OCI-M2 (cell line): ENCODE measurements at regions not wholly inside any gene's neighbourhood (a gene's known extent, or its start where the extent isn't known, plus 50 kb on each side); places are given as distances from the start of the nearest gene placed in this dataset.
"Not testable (repeated sequence)": the region's sequence is repeated elsewhere in the genome, so short reads cannot be mapped to it uniquely, and the experiment has no call there.

ENCODE experiments used
- DNase-seq: peaks from one replicate; lab custom pipeline; 2025; ENCODE audit not compliant: unreplicated experiment; lab: John Stamatoyannopoulos, UW

DNA sequence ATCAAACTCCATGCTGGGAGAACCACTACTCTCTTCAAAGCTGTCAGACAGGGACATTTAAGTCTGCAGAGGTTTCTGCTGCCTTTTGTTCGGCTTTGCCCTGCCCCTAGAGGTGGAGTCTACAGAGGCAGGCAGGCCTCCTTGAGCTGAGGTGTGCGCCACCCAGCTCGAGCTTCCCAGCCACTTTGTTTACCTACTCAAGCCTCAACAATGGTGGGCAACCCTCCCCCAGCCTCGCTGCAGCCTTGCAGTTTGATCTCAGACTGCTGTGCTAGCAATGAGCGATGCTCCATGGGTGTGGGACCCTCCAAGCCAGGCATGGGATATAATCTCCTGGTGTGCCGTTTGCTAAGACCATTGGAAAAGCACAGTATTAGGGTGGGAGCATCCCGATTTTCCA is 185.3 kb downstream of the COX18 start:
- not testable (repeated sequence) for DNase-seq

- no peak for DNase-seq
Measured at GRCh38 chr4:72876946-72877345, 192.6 kb downstream of the COX18 start.

DNA sequence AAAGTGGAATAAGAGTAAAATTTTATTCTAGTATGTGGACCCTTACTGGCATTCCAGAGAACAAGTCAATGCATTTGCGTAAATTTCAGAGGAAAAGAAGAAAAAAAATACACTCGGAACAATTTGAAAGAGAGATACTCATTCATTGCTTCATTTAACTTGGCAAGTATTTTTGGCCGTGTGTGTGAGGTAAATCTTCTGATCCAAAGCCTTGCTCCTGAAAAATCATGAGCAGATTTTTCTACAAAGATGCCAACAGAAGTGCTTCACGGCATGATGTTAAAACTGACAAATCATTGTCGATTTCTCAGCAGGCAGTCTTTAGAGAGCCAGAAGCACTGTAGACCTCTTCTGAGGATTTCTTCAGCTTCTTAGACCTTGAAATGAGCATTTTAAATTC is 194.0 kb downstream of the COX18 start:
- DNase-seq, result no peak

DNA sequence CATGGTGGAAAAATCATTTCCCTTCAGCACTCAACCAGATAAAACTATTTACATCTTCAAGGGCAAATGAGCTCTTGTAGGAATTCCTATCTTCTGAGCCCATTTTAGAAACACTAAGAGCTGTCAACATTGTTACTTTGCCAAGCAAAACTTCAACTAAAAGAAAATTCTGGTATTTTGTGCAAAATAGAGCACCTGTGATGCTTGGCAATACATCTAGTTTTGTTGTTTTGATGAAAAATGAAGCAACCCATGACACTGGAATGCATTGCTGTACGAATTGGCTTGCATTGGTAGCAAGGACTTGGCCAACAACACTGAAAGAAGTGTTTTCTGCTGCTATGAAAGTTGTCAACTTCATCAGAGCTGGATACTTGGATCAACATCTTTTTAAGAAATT is 194.4 kb downstream of the COX18 start:
- no peak for DNase-seq

GRCh38 chr4:72864898-72865297 is 204.6 kb downstream of the COX18 start:
- DNase-seq, result no peak

DNA sequence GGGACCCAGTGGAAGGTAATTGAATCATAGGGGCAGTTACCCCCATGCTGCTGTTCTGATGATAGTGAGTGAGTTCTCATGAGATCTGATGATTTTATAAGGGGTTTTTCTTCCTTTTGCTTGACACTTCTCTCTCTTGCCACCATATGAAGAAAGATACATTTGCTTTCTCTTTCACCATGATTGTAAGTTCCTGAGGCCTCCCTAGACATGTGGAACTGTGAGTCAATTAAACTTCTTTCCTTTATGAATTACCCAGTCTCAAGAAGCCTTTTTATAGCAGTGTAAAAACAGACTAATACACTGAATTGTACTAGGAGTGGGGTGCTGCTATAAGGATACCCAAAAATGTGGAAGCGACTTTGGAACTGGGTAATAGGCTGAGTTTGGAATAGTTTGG is 205.2 kb downstream of the COX18 start:
- not testable (repeated sequence) for DNase-seq

DNA sequence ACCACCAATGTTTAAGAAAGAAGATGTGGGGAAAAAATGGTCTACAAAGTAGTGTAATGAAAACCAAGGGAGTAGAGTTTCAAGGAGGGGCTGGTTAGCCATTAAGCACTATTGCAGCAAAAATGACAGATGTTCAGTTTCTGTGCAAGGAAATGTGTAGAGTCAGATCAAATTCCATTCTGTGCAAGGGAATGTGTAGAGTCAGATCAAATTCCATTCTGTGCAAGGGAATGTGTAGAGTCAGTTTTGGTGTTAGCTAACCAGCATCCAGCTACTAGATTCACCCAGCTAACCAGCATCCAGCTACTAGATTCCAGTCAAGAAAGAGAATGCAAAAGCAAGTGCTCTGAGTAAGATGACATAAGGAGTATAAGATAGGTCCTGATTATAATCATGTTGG is 208.8 kb downstream of the COX18 start:
- no peak for DNase-seq

DNA sequence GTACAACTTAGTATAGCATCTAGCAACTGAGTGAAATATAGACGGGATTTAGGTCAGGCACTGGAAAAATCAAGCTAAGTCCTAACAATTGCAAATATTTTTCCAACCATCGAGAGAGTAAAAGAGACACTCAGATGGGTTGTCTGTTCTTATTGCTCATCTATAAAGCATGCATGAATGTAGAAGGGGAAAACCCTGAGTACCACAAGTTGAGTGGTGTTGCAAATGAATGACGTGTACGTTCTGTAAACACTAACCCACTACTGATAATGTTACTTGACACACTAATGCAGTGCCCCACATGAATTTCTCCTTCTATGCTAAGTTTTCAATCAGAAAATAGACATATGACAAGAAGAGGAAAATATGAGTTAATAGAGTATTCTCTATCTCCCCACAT is 211.2 kb downstream of the COX18 start:
- no peak for DNase-seq

DNA sequence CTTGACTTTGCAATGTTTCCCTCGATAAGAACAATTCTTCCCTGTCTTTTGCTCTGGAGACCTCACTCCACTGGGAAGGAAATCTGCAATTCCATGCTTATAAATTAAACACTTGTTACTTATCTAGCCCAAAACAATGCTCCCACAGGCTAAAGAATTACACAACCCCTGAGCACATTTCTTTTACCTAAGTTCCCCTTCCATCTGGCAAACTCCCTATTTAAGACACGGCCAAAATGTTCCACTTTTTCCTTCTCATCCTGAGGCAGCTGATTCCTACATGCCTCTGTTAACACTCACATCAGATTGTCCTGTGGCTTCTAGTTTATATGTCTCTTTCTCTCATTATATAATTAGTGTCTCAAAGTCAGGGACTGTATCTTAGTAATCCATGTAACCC is 211.7 kb downstream of the COX18 start:
- DNase-seq, result no peak

- no peak for DNase-seq
Measured at GRCh38 chr4:72857216-72857615, 212.3 kb downstream of the COX18 start.

- DNase-seq, result peak; percentile 17
Measured at GRCh38 chr4:72846280-72847111, 223.0 kb downstream of the COX18 start.

DNA sequence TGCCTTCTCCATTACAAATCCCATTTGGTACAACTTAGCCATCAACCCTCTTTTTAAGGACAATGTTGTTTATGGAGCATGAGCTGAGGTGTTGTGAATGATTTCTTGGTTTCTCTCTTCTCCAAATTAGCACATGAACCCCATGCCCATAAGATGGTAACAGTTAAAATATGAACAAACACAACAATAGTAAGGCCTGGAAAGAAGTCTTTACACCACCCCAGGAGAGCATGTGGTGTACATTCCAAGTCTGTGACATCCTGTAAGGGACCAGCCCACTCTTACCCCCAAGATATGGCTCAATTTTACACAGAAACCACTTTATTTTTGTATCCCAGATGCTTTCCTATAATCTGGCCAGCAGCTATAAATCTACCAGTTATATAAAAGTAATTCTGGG is 226.1 kb downstream of the COX18 start:
- no peak for DNase-seq

DNA sequence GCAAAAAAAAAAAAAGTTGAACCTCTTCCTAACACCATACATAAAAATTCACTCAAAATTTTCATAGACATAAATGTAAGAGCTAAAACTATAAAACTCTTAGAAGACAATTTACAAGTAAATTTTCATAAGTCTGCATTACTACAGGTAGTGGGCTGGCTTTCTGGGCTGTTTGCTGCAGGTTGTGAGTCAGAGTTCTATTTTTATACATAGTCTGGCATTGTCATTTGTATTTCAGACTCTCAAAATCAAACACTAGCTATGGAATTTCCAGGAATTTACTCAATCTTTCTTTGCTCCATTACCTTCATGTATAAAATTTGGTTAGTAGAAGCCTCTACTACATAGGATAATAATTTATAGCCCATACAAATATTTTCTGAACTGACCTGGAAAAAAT is 227.2 kb downstream of the COX18 start:
- no peak for DNase-seq

DNA sequence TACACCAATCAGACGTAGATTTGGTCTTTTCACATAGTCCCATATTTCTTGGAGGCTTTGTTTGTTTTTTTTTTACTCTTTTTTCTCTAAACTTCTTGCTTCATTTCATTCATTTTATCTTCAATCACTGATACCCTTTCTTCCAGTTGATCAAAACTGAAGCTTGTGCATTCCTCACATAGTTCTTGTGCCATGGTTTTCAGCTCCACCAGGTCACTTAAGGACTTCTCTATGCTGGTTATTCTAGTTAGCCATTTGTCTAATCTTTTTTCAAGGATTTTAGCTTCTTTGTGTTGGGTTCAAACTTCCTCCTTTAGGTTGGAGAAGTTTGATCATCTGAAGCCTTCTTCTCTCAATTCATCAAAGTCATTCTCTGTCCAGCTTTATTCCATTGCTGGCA is 229.3 kb downstream of the COX18 start:
- not testable (repeated sequence) for DNase-seq

DNA sequence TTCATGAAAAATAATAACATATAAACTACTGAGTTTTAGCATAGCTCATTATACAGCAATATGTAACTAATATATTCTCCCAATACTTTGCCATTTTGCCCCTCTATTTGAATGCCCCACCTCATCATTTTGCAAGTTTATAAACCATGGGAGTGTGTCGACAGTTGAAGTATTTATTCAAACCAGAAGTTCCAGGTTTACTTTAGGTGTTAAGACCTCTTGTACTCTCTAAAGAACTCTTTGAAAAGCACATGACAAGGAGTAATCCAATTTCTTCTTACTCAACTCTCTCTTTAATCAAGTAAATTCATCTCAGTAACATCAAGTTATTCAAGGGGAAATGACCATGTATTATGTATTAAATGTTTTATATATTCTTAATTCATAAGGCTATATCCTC is 240.7 kb downstream of the COX18 start:
- no peak for DNase-seq

- DNase-seq, result no peak
Measured at GRCh38 chr4:72827968-72828367, 241.5 kb downstream of the COX18 start.

DNA sequence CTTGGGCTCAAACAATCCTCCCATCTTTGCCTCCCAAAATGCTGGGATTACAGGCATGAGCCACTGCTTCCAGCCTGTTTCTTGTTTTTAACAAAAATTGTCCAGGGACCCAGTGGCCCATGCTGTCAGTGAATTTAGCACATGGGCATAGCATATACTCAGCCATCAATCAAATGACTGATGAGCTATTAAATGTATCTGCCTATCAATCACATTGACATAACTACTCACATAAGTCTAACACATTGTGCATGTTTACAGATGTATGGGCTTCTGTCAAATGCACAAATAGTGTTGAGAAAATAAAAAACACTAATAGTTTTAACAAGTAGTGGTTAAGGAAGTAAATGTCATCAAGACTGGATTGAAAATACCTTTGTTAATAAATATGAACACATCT is 249.4 kb downstream of the COX18 start:
- DNase-seq, result no peak

DNA sequence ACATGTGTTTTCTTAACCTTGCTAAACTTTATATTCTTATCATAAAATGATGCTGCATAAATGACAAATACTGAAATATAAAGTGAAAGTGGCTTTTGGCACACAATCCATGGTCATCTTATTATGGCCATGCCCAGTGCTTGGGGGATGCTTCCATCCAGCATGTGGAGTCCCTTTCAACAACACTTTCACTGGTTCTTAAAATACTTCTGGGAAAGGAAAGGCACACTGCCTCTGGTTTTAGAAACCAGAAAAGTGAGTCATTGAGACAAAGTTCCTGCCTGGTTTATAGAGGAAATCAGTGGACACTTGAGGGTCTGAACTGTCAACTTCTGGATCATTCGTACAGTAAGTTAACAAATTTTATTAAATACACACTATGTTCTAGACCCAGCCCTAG is 248.0 kb upstream of the ADAMTS3 start:
- DNase-seq, result no peak

DNA sequence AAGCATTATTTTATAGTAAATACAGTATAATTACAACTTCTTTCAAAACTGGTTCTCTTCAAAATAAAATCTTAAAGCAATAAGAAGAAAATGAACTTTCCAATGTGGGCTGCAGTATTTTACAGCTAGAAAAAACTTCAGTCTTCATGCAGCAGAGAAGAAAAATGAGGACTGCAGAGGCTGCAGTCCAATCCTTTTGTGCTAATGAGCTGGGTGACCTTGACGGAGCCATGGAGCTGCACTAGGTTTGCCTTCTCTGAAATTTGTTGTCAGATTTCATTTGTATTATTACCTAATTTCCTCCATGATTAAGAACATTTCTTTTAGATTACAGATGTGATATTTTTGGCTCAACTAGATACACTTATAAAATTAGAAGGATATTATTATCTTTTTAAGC is 245.2 kb upstream of the ADAMTS3 start:
- DNase-seq, result no peak

GRCh38 chr4:72809208-72809607 is 240.2 kb upstream of the ADAMTS3 start:
- no peak for DNase-seq

DNA sequence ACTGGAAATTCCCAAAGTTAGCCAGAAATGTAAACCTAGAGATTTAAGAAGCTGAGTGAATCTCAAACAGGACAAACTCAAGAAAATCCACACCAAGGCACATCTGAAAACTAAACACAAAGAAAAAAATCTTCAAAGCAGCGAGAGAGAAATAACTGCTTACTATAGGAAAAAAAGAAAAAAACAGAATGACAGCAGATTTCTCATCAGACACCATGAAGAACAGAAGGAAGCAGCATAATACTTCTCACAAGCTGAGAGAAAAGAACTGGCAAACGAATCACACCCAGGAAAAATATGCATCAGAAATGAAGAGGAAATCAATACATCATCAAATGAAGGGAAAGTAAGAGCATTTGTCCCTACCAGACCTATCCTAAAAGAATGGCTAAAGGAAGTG is 236.3 kb upstream of the ADAMTS3 start:
- DNase-seq, result no peak

- DNase-seq, result no peak
Measured at GRCh38 chr4:72797486-72797885, 228.5 kb upstream of the ADAMTS3 start.

- DNase-seq, result no peak
Measured at GRCh38 chr4:72791054-72791453, 222.0 kb upstream of the ADAMTS3 start.
